ENCODE measurements at regions not wholly inside any gene's neighbourhood (a gene's known extent, or its start where the extent isn't known, plus 50 kb on each side); places are given as distances from the start of the nearest gene placed in this dataset.

GRCh38 chr2:134119117-134119712 lies 134.7 kb upstream of the MGAT5 start (continued):
- no peak for TF ChIP-seq MAX (IDR thresholded peaks at IDR 0.05)
- no peak for TF ChIP-seq CEBPB (IDR thresholded peaks at IDR 0.05; ENCODE audit: low read depth, low read length)
- no peak for TF ChIP-seq EP300 (IDR thresholded peaks at IDR 0.05; ENCODE audit: borderline replicate concordance in 1 of 2, low read depth in 2 of 2, low read length in 2 of 2)
- no peak for TF ChIP-seq SRF (IDR thresholded peaks at IDR 0.05; ENCODE audit: low read depth, low read length)

All from H1 (cell line).